ENCODE measurements at regions not wholly inside any gene's neighbourhood (a gene's known extent, or its start where the extent isn't known, plus 50 kb on each side); places are given as distances from the start of the nearest gene placed in this dataset.

DNA sequence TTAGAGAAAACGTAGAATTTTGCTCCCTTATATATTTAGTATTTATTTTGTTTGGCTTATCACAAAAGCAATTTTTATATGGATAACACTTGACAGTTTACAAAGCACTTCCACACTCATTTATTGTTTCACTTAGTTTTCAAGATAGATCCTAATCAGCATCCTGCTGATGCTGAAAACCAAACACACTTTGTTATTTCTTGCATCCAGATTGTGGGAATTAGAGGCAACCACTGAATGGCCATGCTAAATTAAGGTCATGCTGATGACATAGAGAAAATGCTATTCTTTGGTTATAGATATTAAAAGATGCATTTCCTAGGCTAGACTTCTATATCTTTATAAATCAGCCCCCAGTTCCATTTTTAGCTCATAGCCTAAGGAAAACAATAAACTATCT lies 474.1 kb upstream of the KCNMB2 start (continued):
- TF ChIP-seq, protein P1, sequence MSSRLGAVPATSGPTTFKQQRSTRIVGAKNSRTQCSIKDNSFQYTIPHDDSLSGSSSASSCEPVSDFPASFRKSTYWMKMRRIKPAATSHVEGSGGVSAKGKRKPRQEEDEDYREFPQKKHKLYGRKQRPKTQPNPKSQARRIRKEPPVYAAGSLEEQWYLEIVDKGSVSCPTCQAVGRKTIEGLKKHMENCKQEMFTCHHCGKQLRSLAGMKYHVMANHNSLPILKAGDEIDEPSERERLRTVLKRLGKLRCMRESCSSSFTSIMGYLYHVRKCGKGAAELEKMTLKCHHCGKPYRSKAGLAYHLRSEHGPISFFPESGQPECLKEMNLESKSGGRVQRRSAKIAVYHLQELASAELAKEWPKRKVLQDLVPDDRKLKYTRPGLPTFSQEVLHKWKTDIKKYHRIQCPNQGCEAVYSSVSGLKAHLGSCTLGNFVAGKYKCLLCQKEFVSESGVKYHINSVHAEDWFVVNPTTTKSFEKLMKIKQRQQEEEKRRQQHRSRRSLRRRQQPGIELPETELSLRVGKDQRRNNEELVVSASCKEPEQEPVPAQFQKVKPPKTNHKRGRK (CRISPR knock-in tag; IDR thresholded peaks at IDR 0.05; ENCODE audit: borderline replicate concordance): no peak
- no peak for TF ChIP-seq ETV6 (CRISPR knock-in tag; IDR thresholded peaks at IDR 0.05)
- TF ChIP-seq TP53 (CRISPR knock-in tag; IDR thresholded peaks at IDR 0.05): no peak
- TF ChIP-seq NFE2L1 (CRISPR knock-in tag; IDR thresholded peaks at IDR 0.05): no peak
- TF ChIP-seq, protein P2, sequence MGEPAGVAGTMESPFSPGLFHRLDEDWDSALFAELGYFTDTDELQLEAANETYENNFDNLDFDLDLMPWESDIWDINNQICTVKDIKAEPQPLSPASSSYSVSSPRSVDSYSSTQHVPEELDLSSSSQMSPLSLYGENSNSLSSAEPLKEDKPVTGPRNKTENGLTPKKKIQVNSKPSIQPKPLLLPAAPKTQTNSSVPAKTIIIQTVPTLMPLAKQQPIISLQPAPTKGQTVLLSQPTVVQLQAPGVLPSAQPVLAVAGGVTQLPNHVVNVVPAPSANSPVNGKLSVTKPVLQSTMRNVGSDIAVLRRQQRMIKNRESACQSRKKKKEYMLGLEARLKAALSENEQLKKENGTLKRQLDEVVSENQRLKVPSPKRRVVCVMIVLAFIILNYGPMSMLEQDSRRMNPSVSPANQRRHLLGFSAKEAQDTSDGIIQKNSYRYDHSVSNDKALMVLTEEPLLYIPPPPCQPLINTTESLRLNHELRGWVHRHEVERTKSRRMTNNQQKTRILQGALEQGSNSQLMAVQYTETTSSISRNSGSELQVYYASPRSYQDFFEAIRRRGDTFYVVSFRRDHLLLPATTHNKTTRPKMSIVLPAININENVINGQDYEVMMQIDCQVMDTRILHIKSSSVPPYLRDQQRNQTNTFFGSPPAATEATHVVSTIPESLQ (CRISPR knock-in tag; IDR thresholded peaks at IDR 0.05): no peak
- TF ChIP-seq SP1 (CRISPR knock-in tag; conservative IDR thresholded peaks at IDR 0.05): no peak
- no peak for TF ChIP-seq ZBTB21 (CRISPR knock-in tag; IDR thresholded peaks at IDR 0.05; ENCODE audit: borderline replicate concordance)
- TF ChIP-seq, protein P3, sequence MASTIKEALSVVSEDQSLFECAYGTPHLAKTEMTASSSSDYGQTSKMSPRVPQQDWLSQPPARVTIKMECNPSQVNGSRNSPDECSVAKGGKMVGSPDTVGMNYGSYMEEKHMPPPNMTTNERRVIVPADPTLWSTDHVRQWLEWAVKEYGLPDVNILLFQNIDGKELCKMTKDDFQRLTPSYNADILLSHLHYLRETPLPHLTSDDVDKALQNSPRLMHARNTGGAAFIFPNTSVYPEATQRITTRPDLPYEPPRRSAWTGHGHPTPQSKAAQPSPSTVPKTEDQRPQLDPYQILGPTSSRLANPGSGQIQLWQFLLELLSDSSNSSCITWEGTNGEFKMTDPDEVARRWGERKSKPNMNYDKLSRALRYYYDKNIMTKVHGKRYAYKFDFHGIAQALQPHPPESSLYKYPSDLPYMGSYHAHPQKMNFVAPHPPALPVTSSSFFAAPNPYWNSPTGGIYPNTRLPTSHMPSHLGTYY (CRISPR knock-in tag; IDR thresholded peaks at IDR 0.05): no peak
- TF ChIP-seq, protein P4, sequence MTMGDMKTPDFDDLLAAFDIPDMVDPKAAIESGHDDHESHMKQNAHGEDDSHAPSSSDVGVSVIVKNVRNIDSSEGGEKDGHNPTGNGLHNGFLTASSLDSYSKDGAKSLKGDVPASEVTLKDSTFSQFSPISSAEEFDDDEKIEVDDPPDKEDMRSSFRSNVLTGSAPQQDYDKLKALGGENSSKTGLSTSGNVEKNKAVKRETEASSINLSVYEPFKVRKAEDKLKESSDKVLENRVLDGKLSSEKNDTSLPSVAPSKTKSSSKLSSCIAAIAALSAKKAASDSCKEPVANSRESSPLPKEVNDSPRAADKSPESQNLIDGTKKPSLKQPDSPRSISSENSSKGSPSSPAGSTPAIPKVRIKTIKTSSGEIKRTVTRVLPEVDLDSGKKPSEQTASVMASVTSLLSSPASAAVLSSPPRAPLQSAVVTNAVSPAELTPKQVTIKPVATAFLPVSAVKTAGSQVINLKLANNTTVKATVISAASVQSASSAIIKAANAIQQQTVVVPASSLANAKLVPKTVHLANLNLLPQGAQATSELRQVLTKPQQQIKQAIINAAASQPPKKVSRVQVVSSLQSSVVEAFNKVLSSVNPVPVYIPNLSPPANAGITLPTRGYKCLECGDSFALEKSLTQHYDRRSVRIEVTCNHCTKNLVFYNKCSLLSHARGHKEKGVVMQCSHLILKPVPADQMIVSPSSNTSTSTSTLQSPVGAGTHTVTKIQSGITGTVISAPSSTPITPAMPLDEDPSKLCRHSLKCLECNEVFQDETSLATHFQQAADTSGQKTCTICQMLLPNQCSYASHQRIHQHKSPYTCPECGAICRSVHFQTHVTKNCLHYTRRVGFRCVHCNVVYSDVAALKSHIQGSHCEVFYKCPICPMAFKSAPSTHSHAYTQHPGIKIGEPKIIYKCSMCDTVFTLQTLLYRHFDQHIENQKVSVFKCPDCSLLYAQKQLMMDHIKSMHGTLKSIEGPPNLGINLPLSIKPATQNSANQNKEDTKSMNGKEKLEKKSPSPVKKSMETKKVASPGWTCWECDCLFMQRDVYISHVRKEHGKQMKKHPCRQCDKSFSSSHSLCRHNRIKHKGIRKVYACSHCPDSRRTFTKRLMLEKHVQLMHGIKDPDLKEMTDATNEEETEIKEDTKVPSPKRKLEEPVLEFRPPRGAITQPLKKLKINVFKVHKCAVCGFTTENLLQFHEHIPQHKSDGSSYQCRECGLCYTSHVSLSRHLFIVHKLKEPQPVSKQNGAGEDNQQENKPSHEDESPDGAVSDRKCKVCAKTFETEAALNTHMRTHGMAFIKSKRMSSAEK (CRISPR knock-in tag; IDR thresholded peaks at IDR 0.05; ENCODE audit: borderline replicate concordance): no peak
- no peak for TF ChIP-seq NFATC4 (CRISPR knock-in tag; IDR thresholded peaks at IDR 0.05)
- TF ChIP-seq, protein P5, sequence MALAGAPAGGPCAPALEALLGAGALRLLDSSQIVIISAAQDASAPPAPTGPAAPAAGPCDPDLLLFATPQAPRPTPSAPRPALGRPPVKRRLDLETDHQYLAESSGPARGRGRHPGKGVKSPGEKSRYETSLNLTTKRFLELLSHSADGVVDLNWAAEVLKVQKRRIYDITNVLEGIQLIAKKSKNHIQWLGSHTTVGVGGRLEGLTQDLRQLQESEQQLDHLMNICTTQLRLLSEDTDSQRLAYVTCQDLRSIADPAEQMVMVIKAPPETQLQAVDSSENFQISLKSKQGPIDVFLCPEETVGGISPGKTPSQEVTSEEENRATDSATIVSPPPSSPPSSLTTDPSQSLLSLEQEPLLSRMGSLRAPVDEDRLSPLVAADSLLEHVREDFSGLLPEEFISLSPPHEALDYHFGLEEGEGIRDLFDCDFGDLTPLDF (CRISPR knock-in tag; IDR thresholded peaks at IDR 0.05): no peak
- TF ChIP-seq, protein P6, sequence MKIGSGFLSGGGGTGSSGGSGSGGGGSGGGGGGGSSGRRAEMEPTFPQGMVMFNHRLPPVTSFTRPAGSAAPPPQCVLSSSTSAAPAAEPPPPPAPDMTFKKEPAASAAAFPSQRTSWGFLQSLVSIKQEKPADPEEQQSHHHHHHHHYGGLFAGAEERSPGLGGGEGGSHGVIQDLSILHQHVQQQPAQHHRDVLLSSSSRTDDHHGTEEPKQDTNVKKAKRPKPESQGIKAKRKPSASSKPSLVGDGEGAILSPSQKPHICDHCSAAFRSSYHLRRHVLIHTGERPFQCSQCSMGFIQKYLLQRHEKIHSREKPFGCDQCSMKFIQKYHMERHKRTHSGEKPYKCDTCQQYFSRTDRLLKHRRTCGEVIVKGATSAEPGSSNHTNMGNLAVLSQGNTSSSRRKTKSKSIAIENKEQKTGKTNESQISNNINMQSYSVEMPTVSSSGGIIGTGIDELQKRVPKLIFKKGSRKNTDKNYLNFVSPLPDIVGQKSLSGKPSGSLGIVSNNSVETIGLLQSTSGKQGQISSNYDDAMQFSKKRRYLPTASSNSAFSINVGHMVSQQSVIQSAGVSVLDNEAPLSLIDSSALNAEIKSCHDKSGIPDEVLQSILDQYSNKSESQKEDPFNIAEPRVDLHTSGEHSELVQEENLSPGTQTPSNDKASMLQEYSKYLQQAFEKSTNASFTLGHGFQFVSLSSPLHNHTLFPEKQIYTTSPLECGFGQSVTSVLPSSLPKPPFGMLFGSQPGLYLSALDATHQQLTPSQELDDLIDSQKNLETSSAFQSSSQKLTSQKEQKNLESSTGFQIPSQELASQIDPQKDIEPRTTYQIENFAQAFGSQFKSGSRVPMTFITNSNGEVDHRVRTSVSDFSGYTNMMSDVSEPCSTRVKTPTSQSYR (CRISPR knock-in tag; IDR thresholded peaks at IDR 0.05): no peak
- TF ChIP-seq CREM (CRISPR knock-in tag; IDR thresholded peaks at IDR 0.05): no peak

DNA sequence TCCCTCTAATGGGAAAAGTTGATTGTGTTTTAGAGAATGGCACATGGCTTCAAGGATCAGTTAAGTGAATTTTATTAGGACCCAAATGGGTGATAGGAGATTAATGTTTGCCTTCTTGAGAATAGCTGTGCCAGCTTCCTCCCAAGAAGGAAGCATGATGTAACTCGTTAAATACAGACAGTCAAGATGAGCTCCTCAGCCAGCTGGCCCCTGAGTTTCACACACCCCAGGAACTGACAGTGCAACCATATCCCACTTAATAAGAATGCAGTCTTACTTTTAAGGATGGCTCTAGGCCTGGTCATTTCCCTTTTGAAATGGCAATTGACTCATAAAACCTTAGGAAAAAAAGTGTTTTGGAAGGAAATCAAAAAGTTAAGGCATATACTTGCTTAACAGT lies 472.8 kb upstream of the KCNMB2 start:
- ChIA-PET CTCF (interaction anchor here (0.8 kb wide), 1 partner anchor 21 kb away, joined by 3 read pairs; no protein-coding TSS in a partner anchor), POLR2A (no interaction called here)
- Mint-ChIP-seq H3K4me1 (peaks cover 4% of the 10 kb centered on the region), H3K27ac (no peak overlapping the region), H3K4me3 (no peak overlapping the region), H3K27me3 (ENCODE audit: low read depth) (no peaks in the 10 kb centered on the region; the same call in 1 of the 2 replicates), H3K9me3 (peaks cover 16% of the 10 kb centered on the region), H3K36me3 (peaks cover 9% of the 10 kb centered on the region)
- TF ChIP-seq ZNF263 (CRISPR knock-in tag; IDR thresholded peaks at IDR 0.05; ENCODE audit: low read depth) (no peak), ZNF671 (CRISPR knock-in tag; IDR thresholded peaks at IDR 0.05) (no peak)
- no peak for ATAC-seq
- DNase-seq (ENCODE audit: low spot score): no peak
